Skin of body (tissue), 1 donor: ENCODE measurements at regions not wholly inside any gene's neighbourhood (a gene's known extent, or its start where the extent isn't known, plus 50 kb on each side); places are given as distances from the start of the nearest gene placed in this dataset.

Experiments
- DNase-seq: peaks from one replicate; lab custom pipeline; 2025; lab: John Stamatoyannopoulos, UW

GRCh38 chr1:103854279-103854678 is 104.6 kb downstream of the AMY1C start:
- no peak for DNase-seq

GRCh38 chr1:103859721-103860120 is 110.0 kb downstream of the AMY1C start:
- DNase-seq = no peak

- no peak for DNase-seq
Measured at GRCh38 chr1:103898576-103899345, 149.1 kb downstream of the AMY1C start.

- DNase-seq = no peak
Measured at GRCh38 chr1:103900005-103900404, 150.3 kb downstream of the AMY1C start.

GRCh38 chr1:103901072-103901471 is 151.4 kb downstream of the AMY1C start:
- DNase-seq = no peak

GRCh38 chr1:103905363-103905762 is 155.7 kb downstream of the AMY1C start:
- no peak for DNase-seq

GRCh38 chr1:103911450-103911849 is 161.8 kb downstream of the AMY1C start:
- no peak for DNase-seq

- no peak for DNase-seq
Measured at GRCh38 chr1:103917795-103918194, 168.1 kb downstream of the AMY1C start.

GRCh38 chr1:103931891-103932290 is 182.2 kb downstream of the AMY1C start:
- DNase-seq = no peak

- DNase-seq = no peak
Measured at GRCh38 chr1:103937763-103938357, 188.2 kb downstream of the AMY1C start.

- no peak for DNase-seq
Measured at GRCh38 chr1:103941086-103941485, 191.4 kb downstream of the AMY1C start.

- no peak for DNase-seq
Measured at GRCh38 chr1:103942029-103942428, 192.3 kb downstream of the AMY1C start.

- DNase-seq = no peak
Measured at GRCh38 chr1:103945774-103946173, 196.1 kb downstream of the AMY1C start.

- no peak for DNase-seq
Measured at GRCh38 chr1:103948526-103948925, 198.8 kb downstream of the AMY1C start.

GRCh38 chr1:103949779-103950178 is 200.1 kb downstream of the AMY1C start:
- no peak for DNase-seq

GRCh38 chr1:103953386-103953785 is 203.7 kb downstream of the AMY1C start:
- DNase-seq = no peak

GRCh38 chr1:103958699-103959098 is 209.0 kb downstream of the AMY1C start:
- no peak for DNase-seq

- no peak for DNase-seq
Measured at GRCh38 chr1:103959565-103959964, 209.9 kb downstream of the AMY1C start.

GRCh38 chr1:103960045-103960444 is 210.3 kb downstream of the AMY1C start:
- DNase-seq = no peak

- no peak for DNase-seq
Measured at GRCh38 chr1:103960710-103961109, 211.0 kb downstream of the AMY1C start.

- DNase-seq = no peak
Measured at GRCh38 chr1:103986792-103987191, 237.1 kb downstream of the AMY1C start.

GRCh38 chr1:103997631-103998030 is 247.9 kb downstream of the AMY1C start:
- no peak for DNase-seq
